OCI-LY3 (cell line): ENCODE measurements at regions not wholly inside any gene's neighbourhood (a gene's known extent, or its start where the extent isn't known, plus 50 kb on each side); places are given as distances from the start of the nearest gene placed in this dataset.

Source experiments
- H2AFZ ChIP-seq: fragments of 200-600, 300-600 bp; shearing (Covaris generic); 2 replicates; pipeline ENCODE4 v1.6.0; 2014; ENCODE audit warnings: antibody characterized with exemption, low read depth, low read length
- H3K27ac ChIP-seq: fragments of 200-600, 300-600 bp; sonication (generic); 2 replicates; pipeline ENCODE4 v1.5.1; 2014; ENCODE audit warnings: mild to moderate bottlenecking, low read length, moderate library complexity, mixed read lengths
- H3K27me3 ChIP-seq: fragments of 200-600, 300-600 bp; sonication (generic); 2 replicates; pipeline ENCODE4 v1.6.1; 2014; ENCODE audit warnings: low read depth, low read length, mixed read lengths
- H3K36me3 ChIP-seq: fragments of 200-600, 300-600 bp; sonication (generic); replicated peaks from 2 replicates; pipeline ENCODE3; 2014; ENCODE audit warnings: low read depth, low read length, mixed read lengths
- H3K4me1 ChIP-seq: fragments of 300-600, 200-600 bp; sonication (generic); 2 replicates; pipeline ENCODE4 v1.6.1; 2014; ENCODE audit warnings: low read length, mixed read lengths
- H3K4me2 ChIP-seq: fragments of 200-600, 300-600 bp; sonication (generic); 2 replicates; pipeline ENCODE4 v1.6.1; 2014; ENCODE audit warnings: low read length, mixed read lengths
- H3K4me3 ChIP-seq: fragments of 300-600, 200-600 bp; sonication (generic); 2 replicates; pipeline ENCODE4 v1.5.1; 2014; ENCODE audit warnings: antibody characterized with exemption, mild to moderate bottlenecking, low read length, moderate library complexity
- H3K79me2 ChIP-seq: fragments of 300-600, 200-600 bp; shearing (Covaris generic); 2 replicates; pipeline ENCODE4 v1.6.1; 2014; ENCODE audit warnings: mild to moderate bottlenecking, low read length, mixed read lengths
- H3K9ac ChIP-seq: fragments of 300-600, 200-600 bp; shearing (Covaris generic); 2 replicates; pipeline ENCODE4 v1.6.0; 2014; ENCODE audit warnings: mild to moderate bottlenecking, low read length, moderate library complexity
- H3K9me3 ChIP-seq: fragments of 200-600, 300-600 bp; shearing (Covaris generic); 2 replicates; pipeline ENCODE4 v1.6.1; 2014; ENCODE audit warnings: low read length, mixed read lengths; ENCODE audit not compliant: insufficient read depth
- H4K20me1 ChIP-seq: fragments of 200-600, 300-600 bp; sonication (generic); 2 replicates; pipeline ENCODE4 v1.6.1; 2016; ENCODE audit warnings: low read length, mixed read lengths; ENCODE audit not compliant: insufficient read depth
- EZH2phosphoT487 ChIP-seq: fragments of 200-600 bp; shearing (Covaris generic); IDR thresholded peaks from 2 replicates; pipeline ENCODE4 v1.6.1; 2018; ENCODE audit warnings: antibody characterized with exemption, mixed run types, low read depth
- TF ChIP-seq, protein P1 (sequence below): fragments of 200-600, 300-600 bp; sonication (generic); IDR thresholded peaks from 2 replicates; pipeline ENCODE4 v1.5.1; 2014; ENCODE audit warnings: antibody characterized with exemption, low read length, low read depth

DNA sequence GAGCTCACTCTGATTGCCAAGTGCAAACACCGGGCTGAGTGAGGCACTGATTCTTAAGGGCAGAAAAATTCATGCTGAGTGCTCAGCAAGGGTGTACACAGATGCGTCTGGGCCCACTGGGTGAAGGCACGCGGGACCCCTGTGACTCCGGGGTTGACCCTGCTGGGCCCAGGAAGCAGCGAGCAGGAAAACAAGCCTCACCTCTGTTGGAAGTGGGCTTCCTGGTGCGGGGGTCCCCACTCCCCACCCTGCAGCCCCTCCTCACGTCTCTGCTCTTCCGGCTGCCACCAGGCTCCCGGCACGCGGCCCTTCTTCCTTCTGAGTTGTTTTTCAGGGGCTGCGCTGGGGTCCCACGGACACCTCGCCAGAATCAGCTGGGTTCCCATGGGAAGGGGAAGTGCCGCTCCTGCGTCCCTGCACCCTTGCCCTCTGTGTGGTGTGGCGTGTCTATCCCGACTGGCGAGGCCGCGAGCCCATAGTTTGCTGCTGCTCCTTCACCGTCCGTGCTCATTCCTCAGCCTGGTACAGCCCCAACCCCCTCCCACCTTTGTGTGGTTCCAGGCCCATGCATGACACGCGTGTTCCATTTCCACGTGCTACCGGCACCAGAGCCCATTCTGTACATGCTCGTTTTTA lies 80.6 kb upstream of the BHLHE23 start:
- Histone ChIP-seq H3K4me3 (no peak overlapping the region), H3K27ac (no peak overlapping the region), H3K4me1 (no peaks in the 10 kb centered on the region), H4K20me1 (no peaks in the 10 kb centered on the region; the same call in 1 of the 2 replicates), H2AFZ (no peak overlapping the region), H3K27me3 (no peaks in the 10 kb centered on the region), H3K4me2 (no peak overlapping the region), H3K9ac (no peak overlapping the region), H3K79me2 (no peaks in the 10 kb centered on the region), H3K36me3 (no peaks in the 10 kb centered on the region), H3K9me3 (no peaks in the 10 kb centered on the region)
- TF ChIP-seq, protein P1, sequence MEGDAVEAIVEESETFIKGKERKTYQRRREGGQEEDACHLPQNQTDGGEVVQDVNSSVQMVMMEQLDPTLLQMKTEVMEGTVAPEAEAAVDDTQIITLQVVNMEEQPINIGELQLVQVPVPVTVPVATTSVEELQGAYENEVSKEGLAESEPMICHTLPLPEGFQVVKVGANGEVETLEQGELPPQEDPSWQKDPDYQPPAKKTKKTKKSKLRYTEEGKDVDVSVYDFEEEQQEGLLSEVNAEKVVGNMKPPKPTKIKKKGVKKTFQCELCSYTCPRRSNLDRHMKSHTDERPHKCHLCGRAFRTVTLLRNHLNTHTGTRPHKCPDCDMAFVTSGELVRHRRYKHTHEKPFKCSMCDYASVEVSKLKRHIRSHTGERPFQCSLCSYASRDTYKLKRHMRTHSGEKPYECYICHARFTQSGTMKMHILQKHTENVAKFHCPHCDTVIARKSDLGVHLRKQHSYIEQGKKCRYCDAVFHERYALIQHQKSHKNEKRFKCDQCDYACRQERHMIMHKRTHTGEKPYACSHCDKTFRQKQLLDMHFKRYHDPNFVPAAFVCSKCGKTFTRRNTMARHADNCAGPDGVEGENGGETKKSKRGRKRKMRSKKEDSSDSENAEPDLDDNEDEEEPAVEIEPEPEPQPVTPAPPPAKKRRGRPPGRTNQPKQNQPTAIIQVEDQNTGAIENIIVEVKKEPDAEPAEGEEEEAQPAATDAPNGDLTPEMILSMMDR, result no peak
- TF ChIP-seq EZH2phosphoT487, result no peak

DNA sequence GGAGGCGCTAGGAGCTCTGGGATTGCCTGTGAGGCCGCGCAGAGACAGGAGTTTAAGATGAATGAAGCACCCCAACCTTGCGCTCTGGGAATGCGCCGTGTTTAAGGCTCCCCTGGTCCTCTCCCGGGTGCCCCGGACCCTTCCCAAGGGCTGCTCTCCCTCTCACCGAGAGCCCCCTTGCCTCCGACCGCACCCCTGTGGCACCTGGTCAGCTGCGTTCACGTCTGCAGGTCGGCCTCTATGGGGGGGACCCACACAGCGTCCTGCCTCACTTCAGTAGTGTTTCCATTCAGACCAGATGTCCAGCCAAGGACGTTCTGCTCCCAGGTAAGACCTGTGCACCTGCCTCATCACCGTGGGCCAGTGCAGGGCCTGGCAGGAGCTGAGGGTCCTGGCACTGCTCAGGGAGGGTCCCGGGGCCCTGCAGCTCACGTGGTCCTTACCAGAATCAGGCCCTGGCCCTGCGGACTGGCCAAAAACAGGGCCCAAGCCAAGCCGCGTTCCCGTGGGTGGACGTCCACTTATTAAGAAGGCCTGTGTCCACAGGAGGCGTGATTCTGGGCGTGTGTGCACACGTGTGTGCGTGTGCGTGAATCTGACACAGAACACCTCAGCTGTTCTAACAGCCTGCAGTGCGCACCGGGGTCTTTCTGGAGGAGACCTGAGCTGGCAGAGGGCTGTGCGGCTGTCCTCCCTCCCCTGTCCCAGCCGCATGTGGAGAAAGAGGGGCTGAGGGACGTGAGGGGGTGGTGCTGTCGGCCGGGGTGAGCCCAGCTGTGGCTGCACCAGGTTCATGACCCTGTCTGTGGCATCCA lies 79.9 kb upstream of the BHLHE23 start:
- H3K4me2 ChIP-seq, result no peak overlapping the region
- H2AFZ ChIP-seq, result no peak overlapping the region
- H3K4me3 ChIP-seq, result no peak overlapping the region
- H4K20me1 ChIP-seq, result no peaks in the 10 kb centered on the region; the same call in 1 of the 2 replicates
- H3K4me1 ChIP-seq, result no peaks in the 10 kb centered on the region
- H3K36me3 ChIP-seq, result no peaks in the 10 kb centered on the region
- no peaks in the 10 kb centered on the region for H3K9me3 ChIP-seq
- H3K27me3 ChIP-seq, result no peaks in the 10 kb centered on the region
- no peak overlapping the region for H3K27ac ChIP-seq
- no peaks in the 10 kb centered on the region for H3K79me2 ChIP-seq
- TF ChIP-seq, protein P1, result no peak
- TF ChIP-seq EZH2phosphoT487, result no peak
- H3K9ac ChIP-seq, result no peak overlapping the region

DNA sequence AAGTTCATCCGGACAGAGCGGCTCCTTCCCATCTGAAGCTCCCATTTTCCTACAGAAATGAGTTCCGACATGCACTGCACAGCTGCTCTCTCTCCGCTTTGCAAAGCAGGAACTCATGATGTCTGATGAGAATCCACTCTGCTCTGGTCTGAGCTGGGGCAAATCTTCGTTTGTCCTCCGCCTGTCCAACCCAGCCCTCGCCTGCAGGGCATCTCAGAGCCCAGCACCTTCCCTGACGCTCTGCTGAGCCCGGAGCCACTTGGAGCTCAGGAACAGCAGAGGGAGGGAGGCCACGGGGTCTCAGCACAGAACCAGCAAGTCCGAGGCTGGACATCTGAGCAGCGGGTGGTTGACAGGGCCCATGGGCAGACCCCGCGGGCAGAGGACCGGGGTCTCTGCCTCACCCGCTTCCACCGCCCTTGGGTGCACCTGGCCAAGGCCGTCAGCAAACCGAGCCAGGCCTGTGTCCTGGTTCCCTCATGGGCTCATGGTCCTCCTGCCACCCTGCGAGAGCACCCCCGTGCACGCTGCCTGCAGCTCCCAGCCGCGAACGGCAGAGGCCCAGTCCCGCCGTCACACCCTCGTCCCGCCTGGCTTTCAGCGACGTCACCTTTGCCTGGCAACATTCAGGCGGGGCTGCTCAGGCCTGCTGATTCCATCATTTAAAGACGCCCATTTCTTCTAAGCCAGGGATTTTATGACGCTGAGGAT lies 78.5 kb upstream of the BHLHE23 start:
- no peaks in the 10 kb centered on the region for H3K27me3 ChIP-seq

More for the DNA sequence above, 78.5 kb upstream of the BHLHE23 start:
- no peak overlapping the region for H3K27ac ChIP-seq
- no peak overlapping the region for H3K4me3 ChIP-seq
- peaks cover 4% of the 10 kb centered on the region; the same call in 1 of the 2 replicates for H4K20me1 ChIP-seq
- H2AFZ ChIP-seq, result no peak overlapping the region
- no peaks in the 10 kb centered on the region for H3K79me2 ChIP-seq
- no peaks in the 10 kb centered on the region for H3K36me3 ChIP-seq
- H3K4me1 ChIP-seq, result no peaks in the 10 kb centered on the region
- H3K9ac ChIP-seq, result no peak overlapping the region
- H3K9me3 ChIP-seq, result no peaks in the 10 kb centered on the region
- no peak overlapping the region for H3K4me2 ChIP-seq
- TF ChIP-seq, protein P1, result no peak
- TF ChIP-seq EZH2phosphoT487, result no peak
